ENCODE measurements at regions not wholly inside any gene's neighbourhood (a gene's known extent, or its start where the extent isn't known, plus 50 kb on each side); places are given as distances from the start of the nearest gene placed in this dataset.

GRCh38 chr21:35370671-35371070 lies 321.6 kb upstream of the RUNX1 start:
- H3K9me3 ChIP-seq (replicated peaks; ENCODE audit: insufficient read depth, low read length): no peaks in the 10 kb centered on the region
- no peak for DNase-seq
- no peak overlapping the region for H3K27ac ChIP-seq (ENCODE audit: low read length)
- H3K36me3 ChIP-seq (replicated peaks; ENCODE audit: insufficient read depth, low read length): no peaks in the 10 kb centered on the region
- H3K9me2 ChIP-seq (replicated peaks; ENCODE audit: insufficient read depth, low read length): no peaks in the 10 kb centered on the region
- H3K27me3 ChIP-seq (replicated peaks; ENCODE audit: insufficient read depth, low read length): no peaks in the 10 kb centered on the region
- no peaks in the 10 kb centered on the region for H3F3A ChIP-seq (ENCODE audit: insufficient read depth, low read length)
- no peaks in the 10 kb centered on the region for H4K20me1 ChIP-seq (ENCODE audit: insufficient read depth, low read length)
- H3K4me2 ChIP-seq (ENCODE audit: low read depth, low read length): no peak overlapping the region
- TF ChIP-seq EZH2phosphoT487 (IDR thresholded peaks at IDR 0.05; ENCODE audit: low read length): no peak
- no peak for TF ChIP-seq CTCF (IDR thresholded peaks at IDR 0.05; ENCODE audit: low read length)
- TF ChIP-seq EZH2 (optimal IDR thresholded peaks at IDR 0.05; ENCODE audit: low read depth, low read length): no peak
- no peak overlapping the region for H3K9ac ChIP-seq (ENCODE audit: low read length)
- no peak overlapping the region for H2AFZ ChIP-seq (ENCODE audit: low read length)
- H3K79me2 ChIP-seq (ENCODE audit: low read length): no peaks in the 10 kb centered on the region
- H3K4me3 ChIP-seq (ENCODE audit: low read length): no peak overlapping the region
- H3K4me1 ChIP-seq (ENCODE audit: low read length): no peaks in the 10 kb centered on the region

- H3K27me3 ChIP-seq (replicated peaks; ENCODE audit: insufficient read depth, low read length): no peaks in the 10 kb centered on the region
- no peak overlapping the region for H2AFZ ChIP-seq (ENCODE audit: low read length)
- H3F3A ChIP-seq (ENCODE audit: insufficient read depth, low read length): no peaks in the 10 kb centered on the region
- TF ChIP-seq EZH2 (optimal IDR thresholded peaks at IDR 0.05; ENCODE audit: low read depth, low read length): no peak
- TF ChIP-seq EZH2phosphoT487 (IDR thresholded peaks at IDR 0.05; ENCODE audit: low read length): no peak
- no peak for TF ChIP-seq CTCF (IDR thresholded peaks at IDR 0.05; ENCODE audit: low read length)
- no peak overlapping the region for H3K4me2 ChIP-seq (ENCODE audit: low read depth, low read length)
- no peaks in the 10 kb centered on the region for H3K36me3 ChIP-seq (replicated peaks; ENCODE audit: insufficient read depth, low read length)
- H3K27ac ChIP-seq (ENCODE audit: low read length): no peak overlapping the region
- H3K4me3 ChIP-seq (ENCODE audit: low read length): no peak overlapping the region
- H3K79me2 ChIP-seq (ENCODE audit: low read length): no peaks in the 10 kb centered on the region
- no peaks in the 10 kb centered on the region for H3K9me2 ChIP-seq (replicated peaks; ENCODE audit: insufficient read depth, low read length)
- H3K9me3 ChIP-seq (replicated peaks; ENCODE audit: insufficient read depth, low read length): no peaks in the 10 kb centered on the region
- no peaks in the 10 kb centered on the region for H4K20me1 ChIP-seq (ENCODE audit: insufficient read depth, low read length)
- no peaks in the 10 kb centered on the region for H3K4me1 ChIP-seq (ENCODE audit: low read length)
- no peak overlapping the region for H3K9ac ChIP-seq (ENCODE audit: low read length)
- DNase-seq: no peak
These were observed 321.0 kb upstream of the RUNX1 start for GRCh38 chr21:35370071-35370470.

- H3K79me2 ChIP-seq (ENCODE audit: low read length): no peaks in the 10 kb centered on the region
- no peak for DNase-seq
- no peaks in the 10 kb centered on the region for H3K9me3 ChIP-seq (replicated peaks; ENCODE audit: insufficient read depth, low read length)
- H4K20me1 ChIP-seq (ENCODE audit: insufficient read depth, low read length): no peaks in the 10 kb centered on the region
- no peak overlapping the region for H3K4me2 ChIP-seq (ENCODE audit: low read depth, low read length)
- H2AFZ ChIP-seq (ENCODE audit: low read length): no peak overlapping the region
- no peak overlapping the region for H3K27ac ChIP-seq (ENCODE audit: low read length)
- no peaks in the 10 kb centered on the region for H3K27me3 ChIP-seq (replicated peaks; ENCODE audit: insufficient read depth, low read length)
- TF ChIP-seq EZH2phosphoT487 (IDR thresholded peaks at IDR 0.05; ENCODE audit: low read length) (no peak), EZH2 (optimal IDR thresholded peaks at IDR 0.05; ENCODE audit: low read depth, low read length) (no peak), CTCF (IDR thresholded peaks at IDR 0.05; ENCODE audit: low read length) (no peak)
- no peaks in the 10 kb centered on the region for H3K9me2 ChIP-seq (replicated peaks; ENCODE audit: insufficient read depth, low read length)
- no peaks in the 10 kb centered on the region for H3K4me1 ChIP-seq (ENCODE audit: low read length)
- H3F3A ChIP-seq (ENCODE audit: insufficient read depth, low read length): no peaks in the 10 kb centered on the region
- no peak overlapping the region for H3K4me3 ChIP-seq (ENCODE audit: low read length)
- no peak overlapping the region for H3K9ac ChIP-seq (ENCODE audit: low read length)
- H3K36me3 ChIP-seq (replicated peaks; ENCODE audit: insufficient read depth, low read length): no peaks in the 10 kb centered on the region
These were observed 319.2 kb upstream of the RUNX1 start for GRCh38 chr21:35368326-35368725.
